ENCODE measurements at regions not wholly inside any gene's neighbourhood (a gene's known extent, or its start where the extent isn't known, plus 50 kb on each side); places are given as distances from the start of the nearest gene placed in this dataset.

DNA sequence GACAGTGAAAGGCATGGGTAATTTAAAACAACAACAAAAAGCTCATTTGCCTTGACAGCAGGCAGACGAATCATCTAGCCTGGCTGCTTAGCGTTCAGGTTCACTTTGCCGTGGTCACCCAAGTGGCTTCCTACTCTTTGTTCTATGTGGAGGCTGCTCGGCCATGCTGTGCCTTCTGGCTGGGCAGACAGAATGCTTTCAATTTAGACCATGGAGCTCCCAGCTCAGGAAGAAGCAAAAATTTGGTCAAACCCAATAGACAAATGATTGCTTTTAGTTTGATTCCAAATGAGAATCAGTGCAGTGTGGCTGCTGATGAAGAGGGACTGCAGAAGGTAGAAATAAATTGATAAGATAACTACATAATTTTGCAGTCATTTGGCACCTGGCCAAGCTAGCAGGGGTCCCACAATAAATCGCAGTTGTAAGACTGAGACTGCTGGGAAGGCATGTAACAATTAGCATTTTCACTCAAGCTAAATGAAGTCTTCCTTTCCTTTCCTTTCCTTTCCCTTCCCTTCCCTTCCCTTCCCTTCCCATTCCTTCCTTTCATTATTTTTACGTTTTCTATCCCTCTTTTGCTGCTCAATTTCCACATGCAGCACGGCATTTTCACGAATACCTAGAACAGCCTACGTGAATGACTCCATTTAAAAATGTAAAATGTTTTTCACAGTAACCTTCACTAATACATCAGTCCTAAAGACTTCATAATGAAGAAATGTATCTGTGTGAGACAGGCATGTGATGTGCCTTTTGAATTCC lies 360.4 kb upstream of the TGFBR2 start:
- no peaks in the 10 kb centered on the region for H3K36me3 ChIP-seq (ENCODE audit: control insufficient read depth in 2 of 3, insufficient read depth in 3 of 3, low read length in 3 of 3)
- no peaks in the 10 kb centered on the region for H3K27me3 ChIP-seq (ENCODE audit: control insufficient read depth, insufficient read depth, low read length)
- H3K9ac ChIP-seq (ENCODE audit: low read length in 3 of 3): no peak overlapping the region
- DNase-seq (peak in 4 of 5 donors; percentile 34 to 44 (median 44)), FAIRE-seq (no peak)
- no peak overlapping the region for H3K27ac ChIP-seq (ENCODE audit: low read depth in 2 of 2, low read length in 2 of 2)
- intact Hi-C loops (cut with DNase I): no loop called here
- TF ChIP-seq, protein P1, sequence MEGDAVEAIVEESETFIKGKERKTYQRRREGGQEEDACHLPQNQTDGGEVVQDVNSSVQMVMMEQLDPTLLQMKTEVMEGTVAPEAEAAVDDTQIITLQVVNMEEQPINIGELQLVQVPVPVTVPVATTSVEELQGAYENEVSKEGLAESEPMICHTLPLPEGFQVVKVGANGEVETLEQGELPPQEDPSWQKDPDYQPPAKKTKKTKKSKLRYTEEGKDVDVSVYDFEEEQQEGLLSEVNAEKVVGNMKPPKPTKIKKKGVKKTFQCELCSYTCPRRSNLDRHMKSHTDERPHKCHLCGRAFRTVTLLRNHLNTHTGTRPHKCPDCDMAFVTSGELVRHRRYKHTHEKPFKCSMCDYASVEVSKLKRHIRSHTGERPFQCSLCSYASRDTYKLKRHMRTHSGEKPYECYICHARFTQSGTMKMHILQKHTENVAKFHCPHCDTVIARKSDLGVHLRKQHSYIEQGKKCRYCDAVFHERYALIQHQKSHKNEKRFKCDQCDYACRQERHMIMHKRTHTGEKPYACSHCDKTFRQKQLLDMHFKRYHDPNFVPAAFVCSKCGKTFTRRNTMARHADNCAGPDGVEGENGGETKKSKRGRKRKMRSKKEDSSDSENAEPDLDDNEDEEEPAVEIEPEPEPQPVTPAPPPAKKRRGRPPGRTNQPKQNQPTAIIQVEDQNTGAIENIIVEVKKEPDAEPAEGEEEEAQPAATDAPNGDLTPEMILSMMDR (IDR thresholded peaks at IDR 0.05; ENCODE audit: borderline replicate concordance, extremely low read depth, insufficient read depth): no peak
- H3K4me1 ChIP-seq (ENCODE audit: control insufficient read depth in 2 of 3, insufficient read depth in 2 of 3, low read depth in 1 of 3, low read length in 3 of 3): no peaks in the 10 kb centered on the region
- no peak overlapping the region for H3K4me3 ChIP-seq (ENCODE audit: low read length in 3 of 3)
- H3K9me3 ChIP-seq (ENCODE audit: control insufficient read depth in 2 of 3, insufficient read depth in 1 of 3, low read length in 3 of 3): no peaks in the 10 kb centered on the region

DNA sequence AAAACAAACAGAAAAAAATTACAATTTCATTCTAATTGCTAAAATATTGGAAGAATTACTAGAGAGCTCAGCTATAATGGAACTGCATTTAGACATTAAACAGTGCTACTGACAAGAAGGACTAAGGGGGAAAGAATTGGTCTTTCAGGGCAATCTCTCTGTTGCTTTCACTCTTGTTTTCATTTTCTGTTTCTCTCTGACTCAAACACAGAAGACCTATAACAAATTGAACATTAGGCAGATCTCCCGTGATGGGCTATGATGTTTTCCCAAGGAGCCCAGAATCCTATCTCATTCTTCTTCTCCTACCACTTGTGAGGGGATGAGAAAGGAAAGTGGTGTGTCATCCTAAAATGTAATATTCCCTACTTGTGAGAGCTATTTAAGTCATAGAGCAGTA lies 358.0 kb upstream of the TGFBR2 start:
- no peak for FAIRE-seq
- no peaks in the 10 kb centered on the region for H3K9me3 ChIP-seq (ENCODE audit: control insufficient read depth in 2 of 3, insufficient read depth in 1 of 3, low read length in 3 of 3)
- H3K36me3 ChIP-seq (ENCODE audit: control insufficient read depth in 2 of 3, insufficient read depth in 3 of 3, low read length in 3 of 3): no peaks in the 10 kb centered on the region
- TF ChIP-seq, protein P1 (IDR thresholded peaks at IDR 0.05; ENCODE audit: borderline replicate concordance, extremely low read depth, insufficient read depth): no peak
- no peak overlapping the region for H3K27ac ChIP-seq (ENCODE audit: low read depth in 2 of 2, low read length in 2 of 2)
- no peak overlapping the region for H3K9ac ChIP-seq (ENCODE audit: low read length in 3 of 3)
- no peaks in the 10 kb centered on the region for H3K27me3 ChIP-seq (ENCODE audit: control insufficient read depth, insufficient read depth, low read length)
- H3K4me1 ChIP-seq (ENCODE audit: control insufficient read depth in 2 of 3, insufficient read depth in 2 of 3, low read depth in 1 of 3, low read length in 3 of 3): no peaks in the 10 kb centered on the region
- intact Hi-C loops (cut with DNase I): no loop called here
- H3K4me3 ChIP-seq (ENCODE audit: low read length in 3 of 3): no peak overlapping the region
- DNase-seq: no peak

DNA sequence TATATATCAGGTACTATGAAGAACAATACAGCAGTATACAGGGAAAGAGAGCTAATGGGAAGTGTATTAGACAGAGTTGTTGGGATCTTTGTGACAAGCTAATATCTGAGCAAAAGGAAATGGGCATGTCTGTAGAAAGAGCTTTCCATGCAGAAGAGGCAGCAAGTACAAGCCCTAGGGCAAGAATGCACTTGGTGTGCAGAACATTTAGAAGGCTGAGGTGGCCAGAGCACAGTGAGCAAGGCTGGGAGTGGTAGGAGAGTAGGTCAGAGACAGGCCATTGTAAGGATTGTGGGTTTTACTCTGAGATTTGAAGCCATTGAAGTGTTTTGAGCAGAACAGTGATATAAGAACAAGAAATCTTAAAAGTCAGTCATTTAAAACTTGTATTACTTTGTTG lies 353.9 kb upstream of the TGFBR2 start:
- TF ChIP-seq, protein P1 (IDR thresholded peaks at IDR 0.05; ENCODE audit: borderline replicate concordance, extremely low read depth, insufficient read depth): no peak

More for the DNA sequence above, 353.9 kb upstream of the TGFBR2 start:
- H3K9ac ChIP-seq (ENCODE audit: low read length in 3 of 3): no peak overlapping the region
- no peaks in the 10 kb centered on the region for H3K36me3 ChIP-seq (ENCODE audit: control insufficient read depth in 2 of 3, insufficient read depth in 3 of 3, low read length in 3 of 3)
- H3K4me3 ChIP-seq (ENCODE audit: low read length in 3 of 3): no peak overlapping the region
- intact Hi-C loops (cut with DNase I): no loop called here
- no peak overlapping the region for H3K27ac ChIP-seq (ENCODE audit: low read depth in 2 of 2, low read length in 2 of 2)
- FAIRE-seq: no peak
- no peaks in the 10 kb centered on the region for H3K4me1 ChIP-seq (ENCODE audit: control insufficient read depth in 2 of 3, insufficient read depth in 2 of 3, low read depth in 1 of 3, low read length in 3 of 3)
- H3K27me3 ChIP-seq (ENCODE audit: control insufficient read depth, insufficient read depth, low read length): no peaks in the 10 kb centered on the region
- DNase-seq: no peak
- H3K9me3 ChIP-seq (ENCODE audit: control insufficient read depth in 2 of 3, insufficient read depth in 1 of 3, low read length in 3 of 3): peaks cover 0 to 1% (median 0%) of the 10 kb centered on the region in 3 donors
